GM18508 (cell line): ENCODE measurements at regions not wholly inside any gene's neighbourhood (a gene's known extent, or its start where the extent isn't known, plus 50 kb on each side); places are given as distances from the start of the nearest gene placed in this dataset.
"Not testable (repeated sequence)": the region's sequence is repeated elsewhere in the genome, so short reads cannot be mapped to it uniquely, and the experiment has no call there.

Experiments
- ATAC-seq: cut with Tn5 transposase; IDR thresholded peaks from one replicate; pipeline ENCODE4 v1.9.1; 2021; ENCODE audit warnings: moderate number of reproducible peaks; ENCODE audit not compliant: insufficient read depth, unreplicated experiment

DNA sequence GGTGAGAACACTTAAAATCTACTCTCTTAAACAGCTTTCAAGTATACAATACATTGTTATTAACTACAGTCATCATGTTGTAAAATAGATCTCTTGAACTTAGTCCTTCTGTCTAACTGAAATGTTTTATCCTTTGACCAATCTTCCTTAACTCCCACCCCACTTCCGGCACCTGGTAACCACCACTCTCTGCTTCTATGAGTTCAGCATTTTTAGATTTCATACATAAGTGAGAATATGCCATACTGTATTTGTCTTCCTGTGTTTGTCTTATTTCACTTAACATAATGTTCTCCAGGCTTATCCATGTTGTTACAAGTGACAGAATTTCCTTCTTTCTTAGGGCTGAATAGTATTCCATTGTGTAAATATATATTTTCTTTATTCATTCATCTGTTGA lies 144.1 kb upstream of the TRPC4 start:
- ATAC-seq, result no peak

DNA sequence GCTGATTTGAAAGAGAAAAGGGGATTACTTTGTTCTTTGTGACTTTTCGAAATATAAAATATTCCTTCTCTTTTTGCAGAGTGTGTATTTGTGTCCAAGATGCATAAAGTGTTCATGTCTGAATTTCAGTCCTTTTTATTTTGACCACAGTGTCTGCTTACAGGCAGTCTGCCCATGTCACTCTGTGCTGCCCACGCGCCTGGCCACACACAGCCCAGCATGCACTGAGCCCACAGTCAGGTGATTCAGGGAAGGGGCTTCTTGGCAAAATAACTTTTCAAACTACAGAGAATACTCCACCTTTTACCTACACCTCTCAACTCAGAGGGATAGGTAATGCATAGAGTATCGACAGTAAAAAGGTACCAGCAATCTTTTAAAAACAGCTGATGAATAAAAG lies 142.5 kb upstream of the TRPC4 start:
- no peak for ATAC-seq

DNA sequence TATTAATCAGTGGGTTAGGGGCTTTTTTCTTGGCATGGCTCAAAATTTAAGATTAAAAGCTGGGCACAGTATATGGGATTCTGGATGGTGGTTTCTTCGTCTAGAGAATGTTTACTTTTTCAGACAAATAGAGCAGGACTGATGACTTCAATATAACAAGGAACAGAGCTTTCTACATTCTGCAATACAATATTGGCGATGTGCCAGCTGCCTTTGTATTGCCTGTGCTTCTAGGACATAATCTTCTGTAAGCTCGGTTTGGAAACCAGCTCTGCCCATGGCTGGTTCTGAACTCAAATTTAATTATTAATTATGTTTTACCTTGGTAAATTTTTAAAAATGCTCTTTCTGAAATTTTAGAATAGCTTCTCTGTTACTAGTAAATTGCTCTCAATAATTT lies 139.1 kb upstream of the TRPC4 start:
- no peak for ATAC-seq

DNA sequence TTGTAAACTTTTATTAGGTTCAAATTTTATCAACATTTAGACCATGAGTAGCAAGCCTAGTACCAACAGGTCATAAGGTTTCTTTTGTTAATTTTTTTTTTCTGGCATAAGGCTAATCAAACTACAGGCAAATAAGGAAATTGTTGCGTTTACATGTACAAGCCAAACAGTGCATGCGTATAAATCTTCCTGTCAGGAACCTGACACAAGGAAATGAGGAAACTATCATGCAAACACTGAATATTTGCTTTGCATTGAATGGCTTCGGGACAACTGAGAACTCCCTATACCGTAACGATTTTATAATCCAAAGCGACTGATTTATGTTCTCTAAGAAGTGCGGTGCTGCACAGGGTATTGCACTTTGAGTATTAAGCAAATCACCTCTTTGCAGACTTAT lies 133.0 kb upstream of the TRPC4 start:
- ATAC-seq, result no peak

DNA sequence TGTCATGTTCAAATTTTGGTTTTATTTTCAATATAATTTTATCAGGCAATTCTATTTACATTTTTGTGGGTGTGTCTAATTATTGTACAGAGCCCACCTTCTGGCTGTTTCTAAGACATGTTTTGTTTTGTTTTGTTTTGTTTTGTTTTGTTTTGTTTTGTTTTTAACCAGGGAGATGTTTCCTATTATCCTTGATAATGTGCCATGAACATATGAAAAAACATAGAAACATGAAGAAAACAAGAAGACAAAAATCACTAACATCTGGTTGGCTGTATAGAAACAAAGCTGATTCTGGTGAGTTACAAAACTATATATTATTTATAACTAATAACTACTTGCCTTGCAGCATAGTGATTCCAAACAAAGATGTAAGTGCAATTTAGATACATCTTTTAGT lies 128.1 kb upstream of the TRPC4 start:
- ATAC-seq, result no peak

DNA sequence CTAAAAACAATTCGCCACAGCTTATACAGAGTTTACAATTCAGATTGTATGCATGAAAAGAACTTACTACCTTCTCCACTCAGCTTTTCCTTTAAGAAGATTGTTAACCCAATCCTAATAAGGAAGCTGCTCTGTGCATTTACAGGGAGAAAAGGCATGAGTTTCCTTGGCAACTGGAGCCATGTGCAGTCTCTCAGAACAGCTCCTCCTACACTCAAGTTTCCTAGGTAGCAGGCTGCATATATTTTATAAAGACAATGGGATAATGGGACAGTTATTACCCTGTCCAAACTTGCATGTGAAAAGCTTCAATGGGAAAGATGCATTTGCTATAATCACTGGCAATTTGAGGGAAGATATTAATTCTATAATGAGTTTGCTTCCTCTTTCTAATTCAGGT lies 125.5 kb upstream of the TRPC4 start:
- ATAC-seq, result no peak

DNA sequence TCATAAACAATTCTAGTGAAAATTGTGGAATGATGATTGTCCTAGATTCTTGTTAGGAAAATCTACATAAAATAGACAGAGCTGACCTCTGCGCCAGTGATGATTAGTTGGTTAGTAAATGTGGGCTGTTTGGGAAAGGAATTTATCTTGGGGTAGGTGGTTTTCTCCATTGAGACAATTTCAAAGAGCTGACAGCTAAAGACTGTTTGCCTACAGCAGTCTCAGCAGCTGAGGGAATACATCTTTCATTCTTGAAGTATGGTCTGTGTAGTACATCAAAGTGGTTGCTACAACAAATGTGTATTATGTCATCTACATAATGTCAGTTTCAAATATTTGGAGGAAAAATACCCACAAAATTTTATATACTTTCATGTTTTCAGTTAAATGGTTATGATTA lies 117.2 kb upstream of the TRPC4 start:
- no peak for ATAC-seq

DNA sequence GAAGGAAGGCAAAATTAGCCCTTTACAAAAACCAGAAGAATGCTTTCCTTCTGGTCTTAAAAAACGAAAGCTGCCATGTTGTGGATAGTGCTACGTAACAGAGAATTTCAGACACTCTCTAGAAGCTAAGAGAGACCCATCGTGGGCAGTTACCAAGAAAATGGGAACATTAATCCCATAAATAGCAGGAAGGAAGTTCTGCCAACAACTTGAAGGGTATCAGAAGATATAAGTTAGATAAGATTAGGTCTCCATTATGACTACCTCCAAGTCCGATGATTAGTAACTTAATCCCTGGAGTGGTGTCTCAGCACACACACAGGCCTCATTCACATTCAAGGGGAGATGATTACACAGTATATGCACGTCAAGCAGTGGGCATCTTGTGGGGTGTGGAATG lies 115.7 kb upstream of the TRPC4 start:
- ATAC-seq, result no peak

DNA sequence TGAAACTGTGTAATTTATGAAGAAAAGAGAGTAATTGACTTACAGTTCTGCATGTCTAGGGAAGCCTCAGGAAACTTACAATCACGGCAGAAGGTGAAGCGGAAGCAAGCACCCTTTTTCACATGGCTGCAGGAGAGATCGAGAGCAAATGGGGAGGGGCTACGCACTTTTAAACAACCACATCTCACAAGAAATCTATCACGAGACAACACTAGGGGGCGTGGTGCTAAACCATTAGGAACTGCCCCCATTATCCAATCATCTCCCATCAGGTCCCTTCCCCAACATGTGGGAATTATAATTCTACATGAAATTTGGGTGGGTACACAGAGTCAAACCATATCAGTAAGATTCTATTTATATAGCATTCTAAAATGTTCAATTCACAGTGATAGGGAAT lies 114.8 kb upstream of the TRPC4 start:
- ATAC-seq, result no peak

DNA sequence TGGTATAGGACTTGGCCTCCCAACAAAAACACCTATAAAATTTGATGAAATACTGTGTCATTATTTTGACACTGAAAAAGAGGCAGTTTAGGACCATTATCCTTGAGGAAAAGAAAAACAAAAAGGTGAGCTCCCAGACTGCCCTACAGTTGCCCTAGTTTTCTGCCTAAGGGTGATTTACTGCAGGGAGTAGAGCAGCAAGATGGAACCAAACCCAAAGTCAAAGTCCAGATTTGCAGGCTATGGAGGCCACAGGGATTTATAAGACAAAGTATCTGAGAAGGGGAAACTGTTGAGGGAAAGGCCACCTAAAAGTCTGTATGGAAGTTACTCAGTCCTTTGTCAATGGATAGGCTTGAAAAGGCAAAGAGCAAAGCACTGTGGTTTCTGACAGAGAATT lies 112.4 kb upstream of the TRPC4 start:
- ATAC-seq, result no peak

DNA sequence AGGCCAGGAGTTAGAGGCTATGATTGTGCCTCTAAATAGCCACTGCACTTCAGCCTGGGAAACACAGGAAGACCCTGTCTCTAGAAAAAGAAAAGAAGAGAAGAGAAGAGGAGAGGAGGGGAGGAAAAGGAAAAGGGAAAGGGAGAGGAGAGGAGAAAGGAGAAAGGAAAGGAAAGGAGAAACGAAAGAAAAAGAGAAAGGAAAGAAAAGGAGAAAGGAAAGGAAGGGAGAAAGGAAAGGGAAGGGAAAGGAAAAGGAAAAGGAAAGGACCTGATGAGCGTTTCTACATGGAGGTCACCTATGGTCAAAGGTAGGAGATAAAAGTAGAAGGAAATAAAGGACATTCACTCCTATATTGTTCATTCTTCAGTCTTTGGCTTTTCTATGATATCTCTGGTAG lies 109.1 kb upstream of the TRPC4 start:
- no peak for ATAC-seq

DNA sequence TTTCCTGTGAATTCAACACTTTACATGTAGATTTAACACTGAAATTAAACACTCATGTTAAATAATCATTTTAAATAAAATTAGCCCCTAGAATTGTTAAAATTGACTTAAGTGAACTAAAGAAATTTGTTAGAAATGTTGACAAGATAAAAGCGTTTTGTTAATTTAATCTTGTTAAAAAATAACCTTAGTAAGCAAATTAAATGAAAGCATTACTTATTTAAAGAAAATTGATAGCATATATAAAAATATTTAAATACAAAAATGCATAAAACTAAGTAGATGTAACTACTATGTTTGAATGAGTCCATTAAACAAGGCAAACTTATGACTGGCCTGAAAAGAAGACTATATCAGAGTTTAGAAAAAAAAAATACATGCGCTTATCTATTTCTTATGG lies 99.0 kb upstream of the TRPC4 start:
- no peak for ATAC-seq

DNA sequence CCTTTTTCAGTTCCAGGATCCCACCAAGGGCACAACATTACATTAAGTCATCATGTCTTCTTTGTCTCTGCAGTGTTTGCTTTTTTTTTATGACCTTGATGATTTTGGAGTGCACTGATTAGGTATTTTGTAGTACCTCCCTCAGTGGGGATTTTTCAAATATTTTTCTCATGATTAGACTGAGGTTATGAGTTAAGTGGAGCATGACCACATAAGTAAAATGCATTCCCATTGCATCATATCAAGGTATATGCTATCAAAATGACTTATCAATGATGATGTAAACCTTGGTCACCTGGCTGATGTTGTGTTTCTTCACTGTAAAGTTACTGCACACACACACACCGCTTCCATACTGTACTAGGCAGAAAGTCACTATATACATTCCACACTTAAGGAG lies 96.7 kb upstream of the TRPC4 start:
- ATAC-seq, result no peak

DNA sequence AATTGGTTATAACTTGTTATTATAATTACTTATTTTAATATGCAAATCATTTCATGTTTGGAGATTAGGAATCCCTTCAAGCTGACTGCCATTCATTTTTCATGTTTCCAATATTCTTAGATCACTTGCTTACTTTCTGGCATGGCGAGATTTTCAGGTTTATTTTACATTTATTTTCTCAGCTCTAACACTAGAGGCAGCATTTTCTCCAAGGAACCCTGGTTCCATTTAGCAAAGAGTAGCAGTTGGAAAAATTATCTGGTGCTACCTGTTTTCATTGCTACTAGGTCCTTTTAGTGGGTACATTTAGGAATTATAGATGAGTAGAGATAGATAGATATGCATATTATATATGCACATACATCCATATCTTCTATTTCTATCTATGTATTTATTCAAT lies 90.9 kb upstream of the TRPC4 start:
- no peak for ATAC-seq

DNA sequence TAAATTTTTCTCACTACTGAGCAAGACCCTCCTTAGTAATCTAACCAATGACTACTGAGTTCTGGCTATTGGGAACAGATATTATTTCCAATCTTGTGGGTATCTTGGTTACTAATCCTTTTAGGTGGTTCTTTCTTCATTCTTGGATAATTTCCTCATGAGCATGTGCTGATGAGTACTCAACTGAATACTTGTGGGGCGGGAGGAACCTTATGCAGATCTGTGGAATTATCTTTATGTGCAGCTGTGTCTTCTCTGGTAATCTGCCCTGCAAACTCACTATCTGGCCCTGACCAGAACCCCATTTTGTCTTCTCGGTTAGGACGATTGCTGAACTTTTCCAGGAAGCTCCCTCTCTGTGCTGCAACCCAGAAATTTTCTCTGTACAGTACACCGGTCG lies 89.7 kb upstream of the TRPC4 start:
- no peak for ATAC-seq

DNA sequence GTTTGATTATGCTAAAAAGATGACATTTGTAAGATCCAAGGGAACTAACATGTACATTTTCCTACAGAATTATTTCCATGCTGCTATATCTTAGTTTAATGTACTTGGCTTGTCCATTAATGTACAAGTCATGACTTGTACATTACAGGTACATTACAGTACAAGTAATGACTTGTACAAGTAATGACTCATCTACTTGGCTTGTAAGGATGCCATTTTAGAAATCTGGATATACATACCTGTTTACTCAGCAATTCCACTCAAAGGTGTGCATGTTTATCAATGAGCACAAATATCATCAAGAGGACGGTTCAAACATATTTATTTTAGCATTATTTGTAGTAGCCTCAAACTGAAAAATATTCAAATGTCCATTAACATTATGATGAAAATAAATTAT lies 87.0 kb upstream of the TRPC4 start:
- no peak for ATAC-seq

DNA sequence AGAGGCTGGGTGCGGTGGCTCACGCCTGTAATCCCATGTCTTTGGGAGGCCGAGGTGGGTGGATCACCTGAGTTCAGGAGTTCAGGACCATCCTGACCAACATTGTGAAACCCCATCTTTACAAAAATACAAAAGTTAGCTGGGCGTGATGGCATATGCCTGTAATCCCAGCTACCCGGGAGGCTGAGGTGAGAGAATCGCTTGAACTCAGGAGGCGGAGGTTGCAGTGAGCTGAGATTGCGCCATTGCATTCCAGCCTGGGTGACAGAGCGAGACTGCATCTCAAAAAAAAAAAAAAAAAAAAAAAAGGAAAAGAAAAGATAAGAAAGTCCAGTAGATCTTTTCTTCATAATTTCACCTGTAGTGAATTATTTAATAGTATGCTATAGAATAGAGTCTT lies 85.0 kb upstream of the TRPC4 start:
- not testable (repeated sequence) for ATAC-seq

DNA sequence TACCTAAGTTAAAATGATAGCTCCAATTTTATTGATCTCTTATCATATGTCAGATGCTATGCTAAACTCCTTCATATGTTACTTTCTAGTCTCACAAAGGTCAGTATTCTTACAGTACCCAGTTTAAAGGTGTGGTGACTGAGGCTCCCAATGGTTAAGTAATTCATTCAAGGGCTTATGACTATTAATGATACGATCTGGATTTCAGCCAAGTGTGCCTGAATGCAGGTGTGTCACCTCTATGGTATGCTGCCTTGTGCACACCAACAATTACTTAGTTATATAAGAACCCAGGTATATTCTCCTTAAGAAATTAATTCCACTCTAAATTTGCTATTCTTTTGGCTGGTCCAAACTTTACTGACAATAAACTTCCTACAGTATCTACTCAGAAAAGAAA lies 84.6 kb upstream of the TRPC4 start:
- ATAC-seq, result no peak

DNA sequence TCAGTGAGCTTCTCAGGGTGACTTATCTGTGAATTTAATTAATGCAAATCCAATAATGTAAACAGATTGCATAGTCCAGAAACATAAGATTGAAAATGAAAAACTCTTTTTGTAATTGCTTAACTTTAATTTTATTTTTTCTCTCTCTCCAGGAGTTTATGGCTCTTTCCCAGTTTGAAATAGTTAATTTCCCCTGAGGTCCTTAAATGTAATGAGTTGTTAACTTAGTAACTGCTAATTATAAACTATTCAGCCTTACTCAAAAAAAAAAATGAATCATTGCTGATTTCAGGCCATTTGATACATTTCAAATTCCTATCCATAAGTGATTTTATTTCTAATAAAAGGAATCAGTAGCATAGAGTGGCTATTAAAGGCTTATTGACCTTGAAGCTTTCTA lies 84.1 kb upstream of the TRPC4 start:
- ATAC-seq, result no peak

DNA sequence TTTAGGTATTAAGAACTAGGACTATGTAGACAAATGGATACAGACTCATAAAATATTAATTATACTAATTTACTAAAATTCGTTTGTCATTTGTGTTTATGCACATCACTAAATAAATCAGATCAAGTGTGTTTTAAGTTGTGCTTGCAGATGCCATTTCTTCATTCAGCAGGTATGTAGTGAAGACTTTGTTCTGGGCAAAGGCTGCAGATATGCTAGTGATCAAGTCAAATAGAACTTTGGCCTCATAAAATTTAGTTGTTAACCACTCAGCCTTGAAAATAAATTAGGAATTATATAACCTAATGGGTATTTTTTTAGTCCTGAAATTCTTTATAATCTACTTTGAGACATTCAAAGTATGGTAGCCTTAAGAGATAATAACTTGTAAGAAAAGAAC lies 80.4 kb upstream of the TRPC4 start:
- no peak for ATAC-seq

DNA sequence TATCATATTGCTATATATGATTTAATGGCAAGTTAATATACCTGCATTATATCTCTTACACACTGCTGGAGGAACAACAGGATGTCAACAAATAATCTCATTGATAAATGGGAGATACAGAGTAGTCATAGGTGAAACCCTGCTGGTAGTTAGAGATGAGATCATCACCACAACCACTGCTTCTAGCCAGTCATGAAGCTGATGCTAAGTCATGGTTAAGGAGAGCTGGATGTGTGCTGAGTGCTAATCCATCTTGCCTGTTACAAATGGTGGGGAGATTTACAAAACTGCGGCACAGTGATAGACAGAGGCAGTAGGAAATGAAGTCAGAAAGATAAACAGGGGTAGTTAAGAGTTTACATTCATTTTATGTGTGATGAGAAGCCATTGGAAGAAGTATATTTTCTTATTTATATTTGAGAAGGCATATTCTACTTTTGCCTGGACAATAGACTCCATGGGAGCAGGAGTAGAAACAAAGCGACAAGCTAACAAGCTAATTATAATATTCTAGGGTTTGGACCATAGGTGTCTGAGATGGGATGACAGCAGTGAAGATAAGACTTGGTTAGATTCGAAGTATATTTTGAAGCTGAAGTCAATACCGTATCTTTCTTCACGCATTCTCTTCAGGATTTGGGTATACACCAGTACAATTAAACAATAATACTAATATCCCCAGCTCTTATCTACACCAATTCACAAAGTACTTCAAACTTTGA lies 78.0 kb upstream of the TRPC4 start:
- ATAC-seq, result no peak

DNA sequence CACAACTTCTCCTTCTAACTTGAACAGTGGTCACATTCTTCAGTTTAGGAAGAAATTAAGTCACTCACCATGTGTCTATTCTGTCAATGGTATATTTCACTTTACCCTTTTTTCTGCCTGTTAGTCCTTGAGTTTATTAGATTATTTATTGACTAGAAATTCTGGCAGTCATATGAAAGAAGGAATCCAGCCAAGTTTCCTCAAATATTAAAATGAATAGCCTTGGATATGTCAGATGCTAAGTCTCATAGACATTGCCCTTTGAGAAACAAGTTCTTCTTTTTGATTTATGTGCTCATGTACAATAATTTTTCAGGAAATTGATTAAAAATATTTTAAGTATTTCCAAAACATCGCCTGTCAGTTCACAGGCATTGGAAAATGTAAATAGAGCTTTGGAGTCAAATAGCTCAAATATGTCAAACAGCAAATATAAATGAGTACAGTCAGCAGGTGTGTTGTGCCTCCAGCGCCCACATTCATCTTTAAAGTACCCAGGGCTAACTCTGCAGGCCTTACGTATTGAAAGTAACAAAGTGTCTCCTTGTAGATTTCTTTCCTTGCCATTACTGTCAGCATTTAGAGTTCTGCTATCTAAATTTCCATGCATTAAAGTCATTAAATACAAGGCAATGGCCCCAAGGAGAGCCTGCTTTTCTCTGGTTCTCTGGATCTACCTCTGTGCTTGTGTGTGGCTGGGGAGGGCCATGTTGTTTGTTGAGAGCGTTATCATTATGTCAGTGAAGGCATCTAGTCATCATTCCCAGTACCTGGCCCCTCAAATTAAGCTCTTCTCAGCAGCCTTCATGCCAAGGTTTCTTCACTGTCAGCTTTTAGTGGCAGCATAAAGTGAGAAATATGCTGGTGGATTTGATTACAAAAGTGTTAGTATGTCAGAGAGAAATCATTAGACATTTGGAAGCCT lies 76.3 kb upstream of the TRPC4 start:
- ATAC-seq, result no peak
